Mesodermal cell (in vitro differentiated cells): ENCODE measurements at regions not wholly inside any gene's neighbourhood (a gene's known extent, or its start where the extent isn't known, plus 50 kb on each side); places are given as distances from the start of the nearest gene placed in this dataset.

Experiments
- H3K27ac ChIP-seq: 2 replicates; pipeline ENCODE4 v1.7.0; 2013; ENCODE audit warnings: mild to moderate bottlenecking, low read depth, low read length, moderate library complexity; ENCODE audit not compliant: severe bottlenecking
- H3K36me3 ChIP-seq: 2 replicates; pipeline ENCODE4 v1.7.1; 2013; ENCODE audit warnings: mild to moderate bottlenecking, low read length, moderate library complexity; ENCODE audit not compliant: control insufficient read depth, insufficient read depth
- H3K4me1 ChIP-seq: one replicate; pipeline ENCODE4 v1.7.1; 2013; ENCODE audit warnings: mild to moderate bottlenecking, low read length; ENCODE audit not compliant: insufficient read depth, control insufficient read depth, poor library complexity, severe bottlenecking
- H3K4me3 ChIP-seq: 2 replicates; pipeline ENCODE4 v1.7.0; 2013; ENCODE audit warnings: low read length, control low read depth, mild to moderate bottlenecking; ENCODE audit not compliant: insufficient read depth, poor library complexity, severe bottlenecking; ENCODE audit errors: extremely low read depth
- H3K9me3 ChIP-seq: 2 replicates; pipeline ENCODE4 v1.7.1; 2013; ENCODE audit warnings: mild to moderate bottlenecking, low read length, moderate library complexity; ENCODE audit not compliant: control insufficient read depth
- WGBS, 2 experiments: methylation state at CpG; one replicate each; pipeline ENCODE4 v1.1.5; 2013; ENCODE audit warnings: missing lambda C conversion rate in 2 of 2; ENCODE audit not compliant: insufficient coverage in 2 of 2; 5-methylcytosine and 5-hydroxymethylcytosine counted together

- H3K27ac ChIP-seq = no peak overlapping the region
- no peaks in the 10 kb centered on the region for H3K4me1 ChIP-seq
- WGBS, 2 experiments = 92% methylated on average over 2 of the region's 5 CpGs
- no peaks in the 10 kb centered on the region for H3K36me3 ChIP-seq
- no peak overlapping the region for H3K4me3 ChIP-seq
- no peaks in the 10 kb centered on the region for H3K9me3 ChIP-seq
These were observed 86.6 kb downstream of the NPY start for GRCh38 chr7:24370541-24370940.

DNA sequence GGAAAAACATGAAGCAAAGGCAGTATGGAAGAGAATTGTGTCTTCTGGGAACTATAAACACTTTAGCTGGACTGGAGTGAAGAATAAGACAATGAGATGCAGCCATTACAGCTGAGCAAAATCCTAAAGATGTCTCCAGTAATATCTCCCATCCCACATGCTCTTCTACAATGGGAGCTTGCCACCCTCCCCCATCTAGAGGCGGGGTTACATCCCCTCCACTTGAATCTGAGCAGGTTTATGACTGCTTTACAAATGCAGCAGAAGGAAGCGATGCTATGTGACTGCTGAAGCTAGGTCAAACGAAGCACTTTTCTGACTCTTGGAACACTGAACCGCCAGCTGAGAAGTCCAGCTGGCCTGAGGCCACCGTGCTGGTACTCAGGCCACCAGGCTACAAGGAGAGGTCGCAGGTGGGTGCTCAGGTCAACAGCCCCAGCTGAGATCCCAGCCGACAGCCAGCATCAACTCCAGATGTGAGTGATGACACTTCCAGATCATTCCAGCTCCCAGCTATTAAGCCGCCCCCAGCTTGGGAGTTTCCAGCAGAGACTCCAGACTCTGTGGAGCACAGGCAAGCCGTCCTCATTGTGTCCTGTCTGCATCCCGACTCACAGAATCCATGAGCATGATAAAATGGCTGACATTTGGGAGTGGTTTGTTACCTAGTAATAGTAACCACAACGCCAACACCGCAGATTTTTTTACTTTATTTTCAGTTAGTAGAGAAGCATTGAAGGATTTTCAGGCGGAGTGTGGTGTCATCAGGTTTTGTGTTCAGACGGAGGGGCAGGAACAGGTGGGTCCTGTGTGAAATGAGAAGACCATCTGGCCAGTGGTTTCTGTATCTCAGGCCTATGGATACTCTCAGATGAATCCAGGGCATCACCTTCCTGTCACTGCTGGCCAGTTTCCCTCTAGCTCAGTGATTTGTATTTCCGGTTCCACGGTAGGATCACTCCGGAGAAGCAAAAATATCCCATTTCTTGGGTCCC is 89.3 kb downstream of the NPY start:
- Histone ChIP-seq H3K27ac (no peak overlapping the region), H3K4me1 (no peaks in the 10 kb centered on the region), H3K4me3 (no peak overlapping the region), H3K36me3 (no peaks in the 10 kb centered on the region), H3K9me3 (no peaks in the 10 kb centered on the region)
- 90 to 93% methylated on average over 13 to 16 of the region's 17 CpGs for WGBS, 2 experiments

DNA sequence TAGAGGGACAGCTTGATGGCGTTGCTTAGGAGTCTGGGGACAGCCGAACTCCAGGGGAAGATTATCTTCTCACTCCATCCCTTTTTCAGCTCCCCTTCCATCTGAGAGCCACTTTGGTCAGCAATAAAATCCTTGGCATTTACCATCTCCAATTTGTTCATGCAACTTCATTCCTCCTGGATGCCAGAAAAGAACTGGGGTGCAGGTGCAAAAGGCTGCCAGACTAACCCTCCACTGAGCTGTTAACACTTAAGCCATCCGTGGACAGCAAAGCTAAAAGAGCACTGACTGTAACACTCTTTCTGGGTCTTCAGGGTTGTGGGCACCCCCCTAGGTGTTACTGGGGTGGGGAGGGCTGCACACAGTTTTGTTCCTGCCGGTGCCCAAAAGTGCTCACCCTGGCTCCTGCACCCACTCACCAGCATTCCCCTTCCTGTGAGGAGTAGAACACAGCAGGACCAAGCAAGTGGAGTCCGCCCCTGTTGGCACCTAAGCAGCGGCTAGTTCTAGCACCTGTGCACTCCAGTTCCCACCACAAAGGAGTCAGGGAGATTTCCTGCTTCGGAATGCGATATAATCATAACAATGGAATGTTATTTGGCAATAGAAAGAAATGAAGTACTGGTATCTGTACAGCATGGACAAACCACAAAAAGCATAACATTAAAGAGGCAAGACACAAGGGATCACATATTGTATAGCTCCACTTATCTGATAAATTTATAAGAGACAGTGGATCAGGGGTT is 95.1 kb downstream of the NPY start:
- H3K4me3 ChIP-seq = no peak overlapping the region
- no peaks in the 10 kb centered on the region for H3K9me3 ChIP-seq
- 84 to 91% methylated on average over 3 to 4 of the region's 8 CpGs for WGBS, 2 experiments
- no peaks in the 10 kb centered on the region for H3K36me3 ChIP-seq
- no peaks in the 10 kb centered on the region for H3K4me1 ChIP-seq
- H3K27ac ChIP-seq = no peak overlapping the region

DNA sequence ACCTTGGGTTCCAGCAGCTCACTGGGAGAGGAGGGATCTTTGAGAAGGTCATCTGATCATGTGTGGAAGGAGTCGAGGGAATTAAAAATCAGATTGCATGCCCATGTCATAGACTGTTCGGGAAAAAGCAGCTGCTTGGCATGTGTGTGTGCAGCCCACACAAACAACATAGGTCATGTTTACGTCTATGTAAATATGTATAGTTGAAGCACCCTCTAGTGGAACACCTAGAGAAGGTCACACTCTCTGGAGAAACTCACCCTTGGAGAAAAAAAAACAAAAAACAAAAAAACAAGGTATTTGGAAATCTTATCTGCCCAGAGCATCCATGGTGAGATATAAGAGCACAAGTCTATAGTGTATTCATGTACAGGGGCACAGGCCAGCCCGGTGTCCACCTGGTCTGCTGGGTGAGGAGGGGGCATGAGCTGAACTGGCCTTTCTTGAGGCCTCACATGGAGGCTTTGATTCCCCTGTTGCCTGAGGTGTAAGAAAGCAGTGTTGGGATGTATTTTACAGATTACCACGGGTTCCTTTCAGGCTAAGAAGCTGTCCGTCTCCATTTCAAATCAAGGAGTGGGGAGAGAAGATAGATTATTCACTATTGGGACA is 98.0 kb downstream of the NPY start:
- Histone ChIP-seq H3K4me1 (no peaks in the 10 kb centered on the region), H3K4me3 (no peak overlapping the region), H3K9me3 (no peaks in the 10 kb centered on the region), H3K27ac (no peak overlapping the region), H3K36me3 (no peaks in the 10 kb centered on the region)
- 71 to 78% methylated on average over 1 to 4 of the region's 6 CpGs for WGBS, 2 experiments

DNA sequence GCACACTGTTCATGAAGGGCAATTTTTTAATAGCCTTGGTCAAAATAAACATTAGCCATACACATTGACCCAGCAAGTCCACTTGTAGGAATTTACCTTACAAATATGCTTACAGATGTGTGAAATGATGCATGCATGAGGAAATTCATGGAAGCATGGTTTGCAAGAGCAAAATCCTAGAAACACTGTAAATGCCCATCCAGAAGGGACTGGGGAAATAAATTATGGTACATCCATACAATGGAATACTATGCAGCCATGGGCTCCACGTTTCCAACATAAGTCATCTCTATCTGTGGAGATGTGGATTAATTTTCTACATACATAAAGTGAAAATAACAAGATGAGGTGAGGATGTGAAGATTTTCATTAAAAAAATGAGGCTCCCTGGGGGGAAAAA is 99.1 kb downstream of the NPY start:
- no peak overlapping the region for H3K27ac ChIP-seq
- WGBS, 2 experiments = no CpG with 5 or more reads among the region's 1 CpG
- no peak overlapping the region for H3K4me3 ChIP-seq
- no peaks in the 10 kb centered on the region for H3K36me3 ChIP-seq
- H3K9me3 ChIP-seq = no peaks in the 10 kb centered on the region
- H3K4me1 ChIP-seq = no peaks in the 10 kb centered on the region

DNA sequence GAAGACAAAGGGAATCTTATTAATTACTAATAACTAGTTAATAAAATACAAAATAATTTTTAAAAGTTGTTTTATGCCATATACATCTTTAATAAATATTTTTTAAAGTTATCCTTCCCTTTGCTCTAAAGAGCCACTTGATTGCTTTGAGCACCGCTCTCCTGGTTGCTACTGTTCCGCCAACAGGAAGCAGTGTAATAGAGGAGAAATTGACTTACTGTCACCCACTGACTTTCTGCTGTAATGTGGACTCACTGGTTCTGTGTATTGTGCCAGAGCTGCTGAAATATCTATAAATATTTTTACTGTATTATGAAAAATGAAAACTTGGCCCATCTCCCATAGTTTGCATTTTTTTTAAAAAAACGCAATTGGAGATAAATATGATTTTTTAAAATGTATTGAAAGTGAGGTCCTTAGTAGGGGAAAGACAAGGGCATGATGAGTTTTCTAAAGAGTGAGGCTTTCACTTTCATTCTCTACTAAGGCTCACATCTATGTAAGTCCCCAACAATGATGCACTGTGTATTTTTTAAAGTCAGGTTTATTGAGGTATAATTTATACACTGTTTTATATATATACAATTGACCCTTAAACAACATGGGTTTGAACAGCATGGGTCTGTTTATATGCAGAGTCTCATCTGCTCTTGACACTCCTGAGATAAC is 100.5 kb downstream of the NPY start:
- H3K27ac ChIP-seq = no peak overlapping the region
- no peaks in the 10 kb centered on the region for H3K36me3 ChIP-seq
- H3K4me1 ChIP-seq = no peaks in the 10 kb centered on the region
- no peak overlapping the region for H3K4me3 ChIP-seq
- WGBS, 2 experiments = 92% methylated on average over 2 of the region's 3 CpGs; no CpG with 5 or more reads in 1 of the 2 experiments
- H3K9me3 ChIP-seq = no peaks in the 10 kb centered on the region

DNA sequence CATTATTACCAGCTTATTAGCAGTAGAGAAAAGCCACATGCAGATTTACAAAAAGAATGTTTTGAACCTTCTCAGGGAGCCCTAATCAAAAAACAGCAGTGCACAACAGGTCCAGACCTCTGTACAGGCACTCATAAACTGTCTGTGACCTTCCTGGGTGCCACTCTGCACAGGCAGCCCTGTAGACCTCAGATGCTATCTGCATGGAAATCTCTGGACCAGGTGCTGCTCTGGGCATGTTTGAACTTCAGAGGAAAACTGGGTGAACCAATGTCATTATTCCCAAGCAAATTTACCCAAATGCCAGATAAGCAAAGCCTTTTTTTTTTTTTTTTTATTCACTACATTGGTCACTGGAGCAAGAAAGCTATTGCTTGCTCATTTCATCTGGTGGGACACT is 104.2 kb downstream of the NPY start:
- H3K36me3 ChIP-seq = no peaks in the 10 kb centered on the region
- no peak overlapping the region for H3K27ac ChIP-seq
- no peaks in the 10 kb centered on the region for H3K9me3 ChIP-seq
- no peak overlapping the region for H3K4me3 ChIP-seq
- H3K4me1 ChIP-seq = no peaks in the 10 kb centered on the region

DNA sequence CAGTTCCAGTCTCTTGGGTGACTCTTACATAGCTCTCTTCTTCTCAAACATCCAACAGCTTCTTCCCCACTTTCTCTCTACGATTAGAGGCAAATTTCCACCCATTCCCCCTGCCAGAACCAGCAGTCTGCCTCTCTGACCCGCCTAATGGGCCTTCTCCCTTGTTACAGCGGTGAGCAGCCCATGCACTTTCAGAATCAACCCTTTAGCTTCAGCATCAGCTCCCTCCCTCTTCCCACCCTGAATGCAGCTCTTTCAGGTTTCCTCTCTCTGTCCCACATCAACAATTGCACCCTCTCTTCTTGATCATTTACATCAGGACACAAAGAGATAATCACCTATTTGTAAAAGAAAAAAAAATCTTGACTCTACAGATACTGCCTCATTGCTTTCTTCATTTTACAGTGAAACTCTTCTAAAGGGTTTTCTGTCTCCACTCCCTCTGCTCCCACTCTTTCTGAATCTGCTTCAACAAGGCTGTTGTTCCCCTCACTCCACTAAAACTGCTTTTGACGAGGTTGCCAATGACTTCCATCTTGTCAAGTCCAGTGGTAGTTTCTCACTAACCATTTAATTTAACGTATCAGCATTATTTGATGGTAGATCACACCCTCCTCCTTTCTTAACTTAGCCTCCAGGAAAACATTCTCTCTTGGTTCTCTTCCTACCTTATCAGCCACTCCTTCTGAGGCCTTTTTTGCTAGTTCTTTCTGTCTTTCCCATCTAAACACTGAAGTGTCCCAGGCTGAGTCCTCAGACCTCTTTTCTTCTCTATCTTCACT is 106.6 kb downstream of the NPY start:
- H3K9me3 ChIP-seq = no peaks in the 10 kb centered on the region
- no peaks in the 10 kb centered on the region for H3K4me1 ChIP-seq
- H3K27ac ChIP-seq = no peak overlapping the region
- H3K36me3 ChIP-seq = no peaks in the 10 kb centered on the region
- no peak overlapping the region for H3K4me3 ChIP-seq
- 70 to 72% methylated on average over 3 to 5 of the region's 5 CpGs for WGBS, 2 experiments

- no CpG with 5 or more reads among the region's 1 CpG for WGBS, 2 experiments
- no peaks in the 10 kb centered on the region for H3K9me3 ChIP-seq
- no peaks in the 10 kb centered on the region for H3K4me1 ChIP-seq
- H3K4me3 ChIP-seq = no peak overlapping the region
- H3K27ac ChIP-seq = no peak overlapping the region
- H3K36me3 ChIP-seq = no peaks in the 10 kb centered on the region
These were observed 108.8 kb downstream of the NPY start for GRCh38 chr7:24392774-24393173.

DNA sequence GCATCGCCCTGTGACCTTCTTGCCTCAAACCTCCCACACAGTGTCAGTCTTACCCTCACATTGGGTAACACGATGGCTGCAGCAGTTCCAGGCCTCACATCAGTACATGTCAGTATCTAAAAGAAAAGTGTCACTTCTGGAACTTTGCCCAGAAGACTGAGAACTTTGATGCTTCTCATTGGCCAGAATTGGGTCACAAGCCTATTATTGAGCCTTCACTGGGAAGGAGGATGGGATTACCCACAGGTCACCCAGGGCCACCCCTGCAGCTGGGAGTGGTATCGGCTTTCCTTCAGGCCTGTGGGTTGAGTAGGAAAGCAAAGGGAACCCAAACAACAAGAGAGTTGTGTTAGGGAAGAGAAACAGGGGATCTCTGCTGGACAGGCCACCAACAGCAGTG is 111.5 kb downstream of the NPY start:
- Histone ChIP-seq H3K4me3 (no peak overlapping the region), H3K27ac (no peak overlapping the region), H3K9me3 (no peaks in the 10 kb centered on the region), H3K36me3 (no peaks in the 10 kb centered on the region), H3K4me1 (no peaks in the 10 kb centered on the region)
- WGBS, 2 experiments = 72 to 85% methylated on average over 2 of the region's 3 CpGs
